ENCODE measurements at regions not wholly inside any gene's neighbourhood (a gene's known extent, or its start where the extent isn't known, plus 50 kb on each side); places are given as distances from the start of the nearest gene placed in this dataset.
"Not testable (repeated sequence)": the region's sequence is repeated elsewhere in the genome, so short reads cannot be mapped to it uniquely, and the experiment has no call there.

DNA sequence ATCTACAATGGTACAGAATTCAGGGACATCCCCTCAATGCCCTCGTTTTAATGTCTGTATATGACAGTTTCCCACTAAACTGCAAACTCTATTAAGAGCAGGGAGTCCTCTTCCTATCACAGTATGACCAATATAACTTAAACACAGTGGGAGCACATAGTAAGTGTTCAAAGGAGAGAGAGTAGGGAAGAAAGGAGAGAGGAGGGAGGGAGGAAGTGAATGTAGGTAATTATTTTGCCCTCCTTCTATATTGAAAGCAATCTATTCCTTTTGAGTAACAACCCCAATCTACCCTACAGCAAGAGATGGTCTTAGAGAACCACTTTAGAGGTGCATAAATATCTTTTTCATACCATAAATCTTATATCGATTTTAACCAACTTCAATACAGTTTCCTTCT is 121.4 kb downstream of the MRPL39 start:
- DNase-seq: no peak

GRCh38 chr21:25467896-25468295 is 139.4 kb downstream of the MRPL39 start:
- no peak for DNase-seq

- not testable (repeated sequence) for DNase-seq
Measured at GRCh38 chr21:25467071-25467470, 140.2 kb downstream of the MRPL39 start.

- no peak for DNase-seq
Measured at GRCh38 chr21:25466470-25466869, 140.8 kb downstream of the MRPL39 start.

- no peak for DNase-seq
Measured at GRCh38 chr21:25465263-25465662, 142.0 kb downstream of the MRPL39 start.

GRCh38 chr21:25464275-25464674 is 143.0 kb downstream of the MRPL39 start:
- no peak for DNase-seq

DNA sequence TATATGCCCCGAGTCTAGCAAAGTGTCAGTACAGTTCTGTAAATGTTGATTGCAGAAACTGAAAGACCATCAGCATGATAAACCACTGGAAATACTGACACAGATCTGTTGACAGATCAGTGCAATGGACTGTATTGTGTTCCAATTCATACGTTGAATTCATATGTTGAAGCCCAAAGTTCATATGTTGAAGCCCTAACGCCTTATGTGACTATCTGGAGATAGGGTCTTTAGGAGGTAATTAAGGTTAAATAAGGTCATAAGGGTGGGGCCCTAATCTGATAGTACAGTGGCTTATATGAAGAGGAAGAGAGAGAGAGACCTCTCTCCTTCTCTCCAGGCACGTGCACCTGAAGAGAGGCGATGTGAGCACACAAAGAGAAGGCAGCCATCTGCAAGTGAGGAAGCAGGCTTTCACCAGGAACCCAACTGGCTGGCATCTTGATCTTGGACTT is 144.7 kb downstream of the MRPL39 start:
- no peak for DNase-seq

DNA sequence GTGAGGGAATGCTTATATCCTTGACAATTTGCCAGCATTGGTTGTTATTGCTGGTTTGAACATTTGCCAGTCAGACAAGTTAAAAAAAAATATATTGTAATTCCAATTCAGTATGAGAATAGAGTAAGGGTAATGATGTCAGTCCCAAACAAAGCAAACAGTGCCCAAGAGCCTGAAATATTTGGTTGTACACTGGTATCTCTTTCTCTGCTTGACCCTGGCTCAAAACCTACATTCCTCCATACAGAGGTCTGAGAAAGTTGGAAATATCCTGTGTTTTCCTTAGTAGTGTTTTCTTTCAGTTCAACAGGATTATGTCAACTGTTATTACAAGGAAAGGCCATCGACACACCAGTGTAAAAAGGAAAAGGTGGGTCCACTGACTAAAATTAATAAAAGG is 145.6 kb downstream of the MRPL39 start:
- DNase-seq: no peak

DNA sequence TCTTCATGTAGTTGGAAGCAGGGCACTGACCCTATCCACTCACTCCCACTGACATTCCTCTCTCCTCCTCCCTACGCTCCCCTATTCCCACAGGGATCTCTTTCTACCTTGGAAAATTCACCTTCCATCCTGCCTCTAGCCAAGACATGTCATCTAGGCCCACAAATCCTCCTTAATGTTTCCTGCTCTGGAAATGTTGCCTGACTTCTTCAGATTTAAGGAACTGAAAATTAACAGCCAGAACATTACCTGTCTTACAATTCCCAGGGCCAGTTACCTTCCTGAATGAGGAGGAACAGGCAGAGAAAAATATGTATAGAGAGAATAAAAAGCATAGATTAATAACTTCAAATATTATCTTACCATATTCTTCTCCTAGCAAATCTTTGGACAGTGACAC is 147.3 kb downstream of the MRPL39 start:
- no peak for DNase-seq

- no peak for DNase-seq
Measured at GRCh38 chr21:25459365-25459764, 147.9 kb downstream of the MRPL39 start.

GRCh38 chr21:25458484-25458883 is 148.8 kb downstream of the MRPL39 start:
- DNase-seq: no peak

DNA sequence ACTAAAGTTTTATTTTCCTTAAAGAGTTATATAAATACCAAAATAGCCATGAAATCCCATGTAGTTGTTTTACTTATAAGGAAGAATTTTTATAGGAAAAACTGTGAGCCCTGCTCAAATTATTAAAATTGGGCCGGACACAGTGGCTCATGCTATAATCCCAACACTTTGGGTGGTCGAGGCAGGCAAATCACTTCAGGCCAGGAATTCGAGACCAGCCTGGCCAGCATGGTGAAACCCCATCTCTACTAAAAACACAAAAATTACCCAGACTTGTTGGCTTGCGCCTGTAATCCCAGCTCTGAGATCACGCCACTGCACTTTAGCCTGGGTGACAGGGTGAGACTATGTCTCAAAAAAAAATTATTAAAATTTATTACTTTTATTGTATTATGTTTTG is 149.3 kb downstream of the MRPL39 start:
- DNase-seq: no peak

- DNase-seq: no peak
Measured at GRCh38 chr21:25457411-25457810, 149.9 kb downstream of the MRPL39 start.

DNA sequence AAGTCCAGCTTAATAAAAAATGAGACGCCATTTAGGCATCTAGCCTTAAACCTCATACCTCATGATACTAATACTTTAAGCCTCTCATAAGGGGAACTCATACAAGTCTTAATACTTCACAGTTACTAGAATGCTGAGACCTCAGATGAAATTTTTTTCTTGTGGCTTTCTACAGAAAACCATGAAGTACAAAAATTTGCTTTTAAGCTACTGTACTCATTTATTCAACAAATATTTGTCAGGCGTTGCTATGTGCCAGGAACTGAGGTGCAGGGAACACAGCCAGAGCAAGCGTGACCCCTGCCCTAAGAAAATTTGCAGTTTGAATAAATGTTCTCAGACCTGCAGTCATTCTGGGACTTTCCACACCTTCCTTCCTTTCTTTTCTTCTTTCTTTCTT is 150.6 kb downstream of the MRPL39 start:
- DNase-seq: no peak

DNA sequence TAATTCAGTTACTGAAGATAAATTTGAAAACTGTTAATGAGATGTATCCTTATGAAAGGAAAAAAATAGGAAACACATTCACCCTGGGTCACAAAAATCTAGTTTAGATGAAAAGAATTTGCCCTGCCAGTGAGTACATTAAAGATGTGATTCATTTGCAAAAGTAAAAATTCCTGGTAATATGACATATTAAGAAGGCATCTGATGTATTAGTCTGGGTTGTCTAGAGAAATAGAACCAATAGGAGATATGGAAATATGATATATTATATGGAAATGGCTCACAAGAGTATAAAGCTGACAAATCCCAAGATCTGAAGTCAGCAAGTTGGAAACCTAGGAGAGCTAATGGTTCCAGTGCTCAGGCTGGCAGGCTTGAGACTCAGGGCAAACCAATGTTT is 153.8 kb downstream of the MRPL39 start:
- DNase-seq: no peak

GRCh38 chr21:25449950-25450349 is 157.3 kb downstream of the MRPL39 start:
- DNase-seq: no peak

DNA sequence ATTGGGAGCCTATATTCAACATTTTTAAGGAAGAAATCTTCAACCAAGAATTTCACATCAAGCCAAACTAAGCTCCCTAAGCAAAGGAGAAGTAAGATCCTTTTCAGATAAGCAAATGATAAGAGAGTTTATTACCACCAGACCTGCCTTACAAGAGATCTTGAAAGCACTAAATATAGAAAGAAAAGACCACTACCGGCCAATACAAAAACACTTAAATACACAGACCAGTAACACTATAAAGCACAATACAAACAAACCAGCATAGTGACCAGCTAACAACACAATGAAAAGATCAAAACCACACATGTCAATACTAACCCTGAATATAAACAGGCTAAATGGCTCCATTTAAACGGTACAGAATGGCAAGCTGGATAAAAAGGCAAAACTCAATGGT is 165.4 kb downstream of the MRPL39 start:
- DNase-seq: no peak

DNA sequence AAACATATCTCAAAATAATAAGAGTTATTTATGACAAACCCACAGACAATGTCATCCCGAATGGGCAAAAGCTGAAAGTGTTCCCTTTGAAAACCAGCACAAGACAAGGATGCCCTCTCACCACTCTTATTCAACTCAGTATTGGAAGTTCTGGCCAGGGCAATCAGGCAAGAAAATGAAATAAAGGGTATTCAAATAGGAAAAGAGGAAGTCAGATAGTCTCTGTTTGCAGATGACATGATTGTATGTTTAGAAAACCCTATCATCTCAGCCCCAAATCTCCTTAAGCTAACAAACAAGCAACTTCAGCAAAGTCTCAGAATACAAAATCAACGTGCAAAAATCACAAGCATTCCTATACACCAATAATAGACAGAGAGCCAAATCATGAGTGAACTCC is 169.8 kb downstream of the MRPL39 start:
- not testable (repeated sequence) for DNase-seq

DNA sequence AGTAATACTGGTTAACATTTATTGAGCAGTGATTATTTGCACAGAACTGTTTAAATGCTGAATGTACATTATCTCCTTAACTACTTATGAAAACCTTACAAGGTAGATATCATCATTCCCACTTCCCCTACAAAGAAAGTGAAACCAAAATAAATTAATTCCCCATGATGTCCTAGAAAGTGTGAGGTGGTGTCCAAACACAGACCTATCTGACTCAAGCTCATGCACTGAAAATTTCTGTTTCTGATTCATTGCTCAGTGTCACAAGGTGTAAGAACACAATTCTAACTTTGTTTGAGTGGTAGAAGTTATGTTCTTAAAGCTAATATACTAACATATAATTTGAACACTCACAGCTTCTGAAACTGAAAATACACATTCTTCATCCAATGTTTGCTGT is 178.7 kb downstream of the MRPL39 start:
- no peak for DNase-seq

GRCh38 chr21:25427828-25428227 is 179.5 kb downstream of the MRPL39 start:
- DNase-seq: no peak

DNA sequence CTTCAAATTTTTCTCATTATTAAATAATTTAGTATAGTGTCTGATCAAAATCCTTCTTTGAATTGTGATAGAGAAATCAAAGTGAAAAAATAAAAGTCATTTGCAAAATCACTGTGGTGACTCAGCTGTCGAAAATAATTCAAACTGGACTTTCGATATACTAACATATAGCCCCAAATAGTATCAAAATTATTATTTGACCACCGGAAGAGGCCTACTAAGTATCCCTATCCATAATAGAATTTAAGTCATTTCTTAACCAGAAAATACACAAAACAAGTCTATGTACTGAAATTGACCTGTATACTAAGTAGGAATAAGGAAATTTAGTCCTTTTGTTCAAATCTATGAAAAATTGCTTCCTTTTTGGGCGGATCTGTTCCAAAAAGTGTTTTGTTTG is 180.7 kb downstream of the MRPL39 start:
- no peak for DNase-seq

GRCh38 chr21:25425156-25425555 is 182.1 kb downstream of the MRPL39 start:
- DNase-seq: no peak

DNA sequence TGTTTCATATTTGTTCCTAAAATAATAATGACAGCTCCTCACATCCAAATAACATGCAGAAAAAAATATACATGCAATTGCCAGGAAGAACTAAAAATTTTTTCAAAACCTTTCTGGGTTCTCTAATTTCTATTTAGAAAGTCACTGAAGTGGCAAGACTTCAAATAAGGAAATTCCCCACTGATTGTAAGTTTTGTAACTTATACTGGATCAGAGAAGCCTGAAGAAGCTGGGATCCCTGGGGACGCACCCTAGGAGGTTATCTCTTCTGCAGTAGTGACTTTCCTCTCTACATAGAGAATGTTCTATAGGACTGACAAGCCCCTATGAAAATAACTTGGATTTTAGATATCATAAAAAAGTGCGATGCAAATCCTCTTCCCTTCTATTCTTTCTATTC is 182.6 kb downstream of the MRPL39 start:
- DNase-seq: no peak

DNA sequence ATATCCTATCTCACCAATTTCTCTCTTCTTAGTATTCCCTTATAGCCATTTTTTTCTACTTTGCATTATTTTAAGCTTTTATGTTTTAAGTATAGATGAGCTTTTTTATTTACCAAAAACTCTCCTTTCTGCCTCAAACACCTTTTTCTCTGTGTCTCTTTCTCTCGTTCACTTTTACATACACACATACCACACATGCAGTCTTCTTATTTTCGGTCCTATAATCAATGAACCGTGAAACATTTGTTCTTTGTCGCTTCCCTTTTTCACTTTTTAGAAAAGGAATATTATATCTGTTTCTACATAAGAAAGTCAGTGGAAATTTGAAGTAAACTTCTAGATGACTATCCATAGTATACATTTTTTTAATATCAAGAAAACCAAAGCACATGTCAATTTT is 183.2 kb downstream of the MRPL39 start:
- no peak for DNase-seq

DNA sequence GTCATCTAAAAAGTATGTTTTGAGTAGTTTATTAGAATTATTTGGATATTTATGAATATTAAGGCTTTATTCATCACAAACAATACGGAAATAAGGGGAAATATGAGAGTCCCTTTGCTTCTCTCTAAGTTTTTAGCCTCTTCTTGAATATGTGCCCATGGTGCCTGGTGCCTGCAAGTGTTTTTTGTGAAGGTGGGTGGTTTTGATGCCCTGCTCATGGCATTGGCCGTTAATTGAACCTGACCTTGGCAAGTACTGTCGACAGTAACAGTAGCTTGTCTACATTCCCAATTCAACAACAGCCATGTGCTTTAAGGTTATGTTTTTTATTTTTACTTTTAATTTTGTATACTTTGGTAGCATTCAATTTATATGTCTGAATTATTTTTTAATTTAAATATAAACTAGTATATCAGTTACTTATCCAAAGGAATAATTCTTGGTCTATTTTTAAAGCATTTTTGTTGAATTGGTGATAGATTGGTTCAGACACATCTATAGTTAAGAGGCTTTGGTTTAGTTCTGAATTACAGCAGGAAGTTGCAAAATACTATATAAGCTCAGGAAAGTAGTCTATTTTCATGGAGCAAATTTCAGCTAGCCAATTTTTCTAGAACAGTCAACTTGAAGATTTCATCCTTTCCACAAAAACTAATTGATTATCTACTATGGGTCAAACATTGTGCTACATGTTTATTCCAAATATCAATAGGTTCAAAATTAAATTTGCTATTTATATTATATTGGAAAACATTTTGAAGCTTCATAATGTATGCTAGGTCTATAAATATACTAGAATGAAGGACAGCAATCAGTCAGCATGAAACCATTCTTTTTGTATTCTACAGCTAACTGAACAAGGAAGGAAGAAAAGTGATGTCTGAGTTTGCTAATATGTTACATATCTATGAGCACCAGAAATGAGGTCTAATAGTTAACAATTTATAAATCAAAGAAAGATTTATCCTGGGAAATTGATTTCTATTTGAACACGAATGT is 184.4 kb downstream of the MRPL39 start:
- no peak for DNase-seq
